ENCODE measurements at regions not wholly inside any gene's neighbourhood (a gene's known extent, or its start where the extent isn't known, plus 50 kb on each side); places are given as distances from the start of the nearest gene placed in this dataset.
A peak's percentile ranks its signal among the peaks of the same experiment; 100 is the strongest.

DNA sequence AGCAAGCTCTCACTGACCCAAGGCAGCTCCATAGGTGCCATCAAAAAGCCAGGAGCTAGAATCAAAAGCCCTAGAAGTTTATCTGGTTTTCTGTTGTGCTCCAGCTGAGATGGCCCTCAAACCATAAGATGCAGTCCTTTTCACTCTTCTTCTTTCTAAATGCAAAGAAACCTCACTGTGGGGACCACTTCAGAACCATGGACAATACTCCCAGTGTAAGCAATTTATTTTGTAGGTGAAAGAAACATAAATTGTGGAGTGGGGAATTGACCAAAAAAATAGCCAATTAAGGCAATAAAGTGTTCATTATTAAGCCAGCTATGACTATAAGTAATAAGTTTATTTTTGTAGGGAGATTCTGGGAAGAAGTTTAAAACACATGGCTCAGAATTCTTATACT, 1399.9 kb downstream of the PLA2G4A start:
- no peak for DNase-seq

DNA sequence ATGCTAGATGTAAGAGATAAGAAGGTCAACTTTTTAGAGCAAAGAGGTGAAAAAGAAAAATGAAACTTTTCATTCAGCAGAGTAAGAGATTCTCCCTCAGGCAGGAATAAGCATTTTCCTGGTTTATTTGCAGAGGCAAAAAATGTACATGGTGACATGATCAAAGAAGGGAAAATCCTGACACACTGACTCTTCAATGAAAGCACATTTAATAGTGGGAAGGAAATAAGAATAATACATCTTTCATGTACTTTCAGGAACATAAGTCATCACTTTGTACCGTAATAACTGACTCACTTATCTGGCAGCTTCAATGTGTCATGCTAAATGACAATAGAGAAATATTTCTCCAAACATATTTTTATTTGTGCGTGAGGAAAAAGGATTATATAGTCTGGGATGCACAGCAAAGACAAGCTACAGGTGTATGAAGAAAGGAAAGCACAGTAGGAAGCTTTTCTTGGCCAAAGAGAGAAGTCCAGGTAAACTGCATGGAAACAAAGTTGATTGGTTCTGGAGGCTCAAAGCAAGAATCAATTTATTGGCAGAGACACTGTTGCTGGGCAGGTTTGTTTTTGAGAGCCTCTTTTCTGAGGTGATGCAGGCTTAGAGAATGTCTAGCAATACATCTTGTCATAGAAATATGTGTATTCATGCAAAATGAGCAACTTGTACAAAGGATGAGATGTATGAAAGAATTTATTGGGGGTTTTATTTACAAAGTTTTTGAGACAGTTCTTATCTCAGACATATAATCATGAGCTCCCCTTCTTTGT, 1409.0 kb downstream of the PLA2G4A start:
- DNase-seq = no peak

DNA sequence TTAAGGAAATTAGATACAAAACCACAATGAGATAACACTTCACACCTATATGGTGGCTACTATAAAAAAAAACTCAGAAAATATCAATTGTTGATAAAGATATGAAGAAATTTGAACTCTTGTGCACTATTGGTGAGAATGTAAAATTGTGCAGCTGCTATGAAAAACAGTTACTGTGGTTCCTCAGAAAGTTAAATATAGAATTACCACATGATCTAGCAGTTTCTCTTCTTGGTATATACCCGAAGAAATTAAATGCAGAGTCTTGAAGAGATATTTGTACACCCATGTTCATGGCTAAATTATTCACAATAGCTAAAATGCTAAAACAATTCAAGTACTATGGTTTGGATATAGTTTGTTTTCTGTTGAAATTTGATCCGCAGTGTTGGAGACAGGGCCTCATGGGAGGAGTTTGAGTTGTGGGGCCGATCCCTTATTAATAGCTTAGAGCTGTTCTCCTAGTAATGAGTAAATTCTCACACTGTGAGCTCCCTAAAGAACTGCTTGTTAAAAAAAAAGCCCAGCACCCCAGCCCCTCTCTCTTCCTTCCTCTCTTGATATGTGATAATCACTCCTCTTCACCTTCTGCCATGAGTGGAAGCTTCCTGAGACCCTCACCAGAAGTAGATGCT, 1412.1 kb downstream of the PLA2G4A start:
- DNase-seq = no peak

DNA sequence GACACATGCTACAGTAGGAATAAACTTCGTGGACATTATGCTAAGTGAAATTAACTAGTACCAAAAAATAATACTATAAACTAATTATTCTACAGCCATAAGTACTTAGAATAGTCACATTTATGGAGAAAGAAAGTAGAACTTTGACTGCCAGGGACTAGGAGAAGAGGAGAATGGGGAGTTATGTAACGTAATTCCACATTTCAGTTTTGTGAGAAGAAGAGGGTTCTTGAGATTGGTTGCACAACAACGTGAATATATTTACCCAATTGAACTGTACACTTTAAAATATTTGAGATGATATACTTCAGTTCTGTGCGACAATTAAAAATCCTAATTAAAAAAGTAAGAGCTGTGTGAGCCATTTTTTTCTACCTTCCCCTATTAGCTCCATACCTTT, 1412.9 kb downstream of the PLA2G4A start:
- no peak for DNase-seq

DNA sequence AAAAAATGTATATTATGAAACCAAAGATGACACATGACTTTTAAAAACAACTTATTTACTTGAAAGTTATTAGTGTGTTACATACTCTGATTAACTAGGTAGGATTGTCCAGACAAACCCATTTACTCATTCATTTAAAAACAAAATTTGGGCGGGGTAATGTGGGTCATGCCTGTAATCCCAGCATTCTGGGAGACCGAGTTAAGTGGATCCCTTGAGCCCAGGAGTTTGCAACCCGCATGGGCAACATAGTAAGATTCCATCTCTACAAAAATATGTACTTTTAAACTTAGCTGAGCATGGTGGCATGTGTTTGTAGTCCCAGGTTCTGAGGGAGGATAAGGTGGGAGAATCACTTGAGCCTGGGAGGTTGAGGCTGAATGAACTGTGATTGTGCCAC, 1414.7 kb downstream of the PLA2G4A start:
- no peak for DNase-seq

DNA sequence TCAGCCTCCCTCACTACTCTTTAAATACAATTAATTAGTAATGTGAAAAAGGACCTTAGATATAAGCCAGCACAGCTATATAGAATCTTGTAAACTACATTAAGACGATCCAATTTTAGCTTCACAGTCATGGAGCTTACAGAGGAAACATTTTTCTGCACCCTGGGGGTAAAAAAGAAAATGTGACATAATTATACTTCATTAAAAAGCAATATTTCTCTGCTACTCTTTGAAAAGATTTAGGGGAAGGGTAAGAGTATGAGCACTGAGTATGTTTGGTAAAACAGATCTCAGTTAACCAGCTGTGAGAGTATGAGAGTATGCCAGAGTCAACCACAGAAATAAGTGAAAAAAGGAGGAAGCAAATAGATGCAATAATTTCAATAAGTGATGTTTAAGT, 1415.9 kb downstream of the PLA2G4A start:
- DNase-seq = no peak

DNA sequence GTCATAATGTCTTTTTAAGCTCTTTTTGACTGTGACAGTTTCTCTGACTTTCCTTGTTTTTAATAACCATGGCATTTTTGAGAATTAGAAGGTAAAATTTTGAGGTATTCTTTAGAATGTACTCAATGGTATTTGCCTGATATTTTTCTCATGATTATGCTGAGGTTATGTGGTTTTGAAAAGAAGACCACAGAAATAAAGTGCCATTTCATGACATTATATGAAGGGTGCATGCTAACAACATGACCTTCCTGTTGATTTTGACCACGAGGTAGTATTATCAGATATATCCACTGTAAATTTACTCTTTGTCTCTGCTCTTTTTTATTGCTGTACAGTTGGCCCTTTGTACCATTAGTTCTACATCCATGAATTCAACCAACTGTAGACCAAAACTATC, 1418.5 kb downstream of the PLA2G4A start:
- DNase-seq = no peak

DNA sequence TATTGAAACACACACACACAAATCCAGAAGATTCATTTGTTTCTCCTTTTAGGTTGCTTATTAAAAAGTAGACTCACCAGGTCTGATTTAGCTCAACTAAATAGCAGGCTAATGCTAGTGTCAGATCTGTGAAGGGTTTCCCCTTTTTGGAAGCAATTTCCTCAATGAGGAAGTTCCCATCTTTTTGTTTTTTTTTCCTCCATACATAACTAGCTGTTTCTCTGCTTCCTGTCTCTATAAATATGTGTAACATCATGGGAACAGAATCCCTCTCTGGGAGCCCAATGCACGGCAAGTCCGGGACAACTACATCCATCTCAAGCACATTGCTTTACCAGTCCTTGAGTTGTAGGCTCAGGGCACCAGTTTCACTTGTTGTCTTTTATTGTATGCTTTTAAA, 1421.1 kb downstream of the PLA2G4A start:
- DNase-seq = no peak

DNA sequence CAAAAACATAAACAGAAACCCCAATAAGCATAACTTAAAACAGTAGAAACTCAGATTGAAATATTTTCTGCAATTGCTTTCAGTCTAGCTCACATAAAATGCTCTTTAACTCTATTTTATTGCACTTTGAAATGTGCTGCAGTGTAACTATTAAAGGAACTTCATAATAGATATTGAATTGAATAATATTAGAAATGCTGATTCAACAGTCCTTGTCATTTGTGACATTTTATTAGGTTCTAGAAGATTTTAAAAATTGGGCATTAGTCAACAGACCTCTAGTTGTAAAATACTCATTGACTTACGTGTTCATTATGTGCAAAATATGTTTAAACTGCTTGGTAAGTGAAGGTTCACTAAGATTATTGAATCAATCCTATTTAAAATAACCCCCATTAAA, 1422.3 kb downstream of the PLA2G4A start:
- DNase-seq = no peak

DNA sequence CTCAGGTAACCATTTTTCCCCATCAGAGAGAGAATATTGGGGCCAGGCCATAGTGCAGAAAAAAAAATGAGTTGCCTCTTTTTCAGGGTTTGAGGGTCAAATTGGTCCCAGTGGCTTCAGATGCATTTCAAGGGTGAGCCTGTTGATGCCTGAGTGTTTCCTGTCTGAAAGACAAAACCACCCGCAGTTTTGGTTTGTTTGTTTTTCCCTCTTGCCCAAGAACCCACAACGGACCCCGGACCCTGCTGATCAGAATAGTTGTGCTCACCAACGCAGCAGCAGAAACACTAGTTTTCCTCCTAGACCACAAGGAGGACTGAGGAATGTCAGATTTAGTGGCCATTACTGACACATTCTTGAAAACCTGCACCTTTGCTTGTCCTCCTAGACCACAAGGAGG, 1433.1 kb downstream of the PLA2G4A start:
- DNase-seq = no peak

DNA sequence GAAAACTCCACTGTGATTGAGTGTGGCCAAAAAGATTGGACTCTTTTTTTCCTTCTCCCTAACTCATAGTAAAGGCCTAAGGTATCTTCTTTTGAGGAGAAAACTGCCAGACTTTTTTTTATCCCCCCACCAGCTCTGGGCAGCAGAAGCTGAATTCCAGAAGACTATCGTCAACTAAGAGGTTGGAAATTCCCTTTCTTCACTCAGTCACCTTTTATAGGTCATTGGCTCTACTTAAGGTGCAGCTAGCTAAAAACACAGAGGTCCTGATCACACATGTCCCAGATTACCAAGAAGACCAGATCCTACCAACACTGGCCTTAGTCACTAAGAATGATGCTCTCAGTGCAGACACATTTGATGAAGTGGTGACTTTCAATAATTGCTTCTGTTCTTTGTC, 1441.2 kb downstream of the PLA2G4A start:
- no peak for DNase-seq

DNA sequence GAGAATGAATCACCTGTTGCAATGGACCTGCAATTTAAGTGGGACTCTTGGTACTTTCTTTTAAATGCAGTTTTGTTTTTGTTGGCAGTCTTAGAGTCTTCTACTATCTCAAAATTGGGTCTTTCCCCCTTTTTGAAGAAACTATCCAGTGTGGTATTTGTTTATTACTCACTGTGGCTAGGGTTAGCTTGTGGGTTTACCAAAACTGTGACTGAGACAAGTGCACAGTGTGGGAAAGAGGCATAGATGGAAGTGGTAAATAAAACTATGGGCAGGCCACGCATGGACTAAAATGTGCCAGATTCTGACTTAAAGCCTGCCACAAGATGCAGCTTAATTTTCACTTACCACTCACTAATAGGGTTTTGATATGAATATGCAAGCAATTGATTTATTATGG, 1441.7 kb downstream of the PLA2G4A start:
- DNase-seq = no peak

DNA sequence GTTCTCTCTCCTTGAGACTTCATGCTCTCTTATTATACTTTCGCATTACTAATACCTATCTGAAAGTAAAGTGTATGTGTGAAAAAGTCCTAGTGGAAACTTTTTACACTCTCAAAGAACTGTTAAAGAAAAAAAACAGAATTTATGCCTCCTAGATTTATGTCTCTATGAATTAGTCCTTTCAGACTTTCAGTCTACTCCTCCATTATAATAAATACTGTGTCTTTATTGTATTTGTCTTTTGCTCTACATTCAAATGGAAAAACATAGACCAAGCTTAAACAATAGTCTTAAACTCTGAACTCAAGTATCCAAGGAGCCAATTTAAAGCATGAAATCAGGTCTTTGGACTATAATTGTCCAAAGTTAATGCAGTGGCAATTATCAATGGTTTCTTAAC, 1449.0 kb downstream of the PLA2G4A start:
- no peak for DNase-seq

DNA sequence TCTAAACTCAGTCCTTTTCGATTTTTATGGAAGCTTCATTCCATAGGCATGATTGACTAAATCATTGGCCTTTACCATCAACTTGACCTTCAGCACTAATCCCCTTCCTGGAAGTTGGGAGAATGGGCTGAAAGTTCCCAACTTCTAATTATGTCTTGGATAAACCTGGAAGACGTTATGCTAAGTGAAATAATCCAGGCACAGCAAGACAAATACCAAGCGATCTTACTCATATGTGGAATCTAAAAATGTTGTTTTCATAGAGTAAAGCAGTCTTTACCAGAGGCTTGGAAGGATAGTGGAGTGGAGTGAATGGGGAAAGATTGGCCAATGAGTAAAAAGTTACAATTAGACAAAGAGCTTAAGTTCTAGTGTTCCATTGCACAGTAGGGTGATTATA, 1453.2 kb downstream of the PLA2G4A start:
- DNase-seq = no peak

DNA sequence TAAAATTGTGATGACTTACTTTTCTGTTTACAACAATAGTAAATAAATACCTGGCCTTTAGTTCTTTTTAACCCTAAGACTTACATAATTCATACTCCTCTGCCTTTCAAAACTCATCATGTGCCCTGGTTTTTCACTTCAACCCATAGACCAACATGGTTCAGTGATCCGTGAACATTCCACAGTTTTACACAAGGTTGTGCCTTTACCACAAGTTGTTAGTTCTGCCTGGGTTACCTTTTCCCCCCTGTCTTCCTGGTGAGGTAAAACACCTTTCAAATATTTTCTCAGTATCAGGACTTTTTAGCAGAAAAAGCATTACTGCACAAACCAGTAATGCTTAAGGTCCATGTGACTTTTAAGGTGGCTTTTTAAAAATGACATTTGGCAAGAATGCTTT, 1466.4 kb downstream of the PLA2G4A start:
- DNase-seq = no peak

DNA sequence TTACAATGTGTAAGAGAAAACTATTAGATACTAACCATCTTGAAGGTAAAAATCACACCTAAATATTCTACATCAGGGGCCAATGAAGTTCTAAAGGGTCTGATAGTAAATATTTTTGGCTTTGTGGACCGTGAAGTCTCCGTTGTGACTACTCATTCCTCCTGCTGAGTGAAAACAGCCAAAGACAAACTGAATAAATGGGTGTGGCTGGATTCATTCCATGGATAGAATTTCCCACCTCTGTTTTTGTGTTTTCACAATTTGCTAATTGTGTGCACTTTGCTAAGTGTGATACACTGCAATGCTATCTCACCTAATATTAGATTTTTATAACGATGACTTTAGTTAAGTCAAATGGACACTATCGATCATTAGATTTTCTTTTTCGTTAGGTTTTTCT, 1474.0 kb downstream of the PLA2G4A start:
- no peak for DNase-seq

DNA sequence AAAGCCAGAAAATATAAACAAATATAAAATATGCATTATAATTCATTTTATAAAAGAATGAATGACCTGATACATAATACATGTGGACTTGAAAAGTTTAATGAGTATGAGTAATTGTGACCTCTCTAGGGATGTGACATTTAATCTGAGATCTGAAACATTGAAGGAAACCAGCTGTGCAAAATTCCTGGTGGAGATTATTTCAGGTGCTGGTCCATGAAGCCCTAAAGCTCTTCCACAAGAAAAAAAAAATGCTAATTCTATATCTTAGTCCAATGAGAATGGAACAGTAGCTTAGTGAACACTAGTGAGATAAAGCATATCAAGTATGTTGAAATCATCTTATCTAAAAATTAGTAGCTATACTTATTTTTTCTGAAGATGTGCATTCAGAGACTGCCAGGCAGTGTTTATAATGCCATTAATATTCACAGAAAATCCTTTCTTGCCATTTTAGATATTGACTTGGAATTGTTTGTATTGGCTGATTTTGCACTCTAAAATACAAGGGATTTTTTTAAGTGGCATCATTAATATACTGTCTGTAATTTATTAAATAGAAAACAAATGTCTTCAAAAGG, 1485.9 kb downstream of the PLA2G4A start:
- peak; percentile 35 to 77 for DNase-seq

DNA sequence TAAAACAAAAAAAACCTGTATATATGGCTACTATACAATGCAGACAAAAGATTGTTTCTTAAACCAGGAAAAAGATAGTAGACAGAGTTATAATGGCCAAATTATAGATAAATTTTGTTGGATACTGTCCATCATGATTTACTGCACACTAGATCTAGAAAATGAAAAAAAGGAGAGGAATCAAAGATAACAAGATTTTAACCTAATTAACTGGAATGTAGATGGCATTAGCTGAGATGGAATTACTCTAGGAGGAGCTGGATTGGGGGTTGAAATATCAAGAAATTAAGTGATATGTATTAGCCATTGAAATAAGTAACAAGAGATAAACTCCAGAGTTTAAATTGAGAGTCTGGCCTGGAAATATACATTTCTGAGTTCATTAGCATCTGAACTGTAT, 1489.1 kb downstream of the PLA2G4A start:
- DNase-seq = no peak

DNA sequence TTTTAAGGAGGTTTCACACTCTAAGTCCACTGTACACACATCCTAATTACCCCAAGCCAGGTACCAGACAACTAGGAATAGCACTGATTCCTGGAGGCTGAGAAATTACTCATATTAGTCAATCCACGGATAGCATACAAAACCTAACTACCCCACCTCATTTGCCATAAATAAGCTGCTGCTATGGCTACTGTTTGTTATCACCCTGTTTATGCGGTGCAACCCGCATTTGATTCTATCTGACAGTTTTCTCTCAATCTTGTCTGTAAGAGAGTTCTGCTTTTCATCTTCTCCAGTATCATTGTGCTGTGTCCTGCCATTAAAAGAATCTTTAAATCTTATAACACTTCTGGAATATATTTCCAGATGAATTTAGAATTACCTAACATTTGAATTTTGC, 1496.5 kb downstream of the PLA2G4A start:
- DNase-seq = no peak

DNA sequence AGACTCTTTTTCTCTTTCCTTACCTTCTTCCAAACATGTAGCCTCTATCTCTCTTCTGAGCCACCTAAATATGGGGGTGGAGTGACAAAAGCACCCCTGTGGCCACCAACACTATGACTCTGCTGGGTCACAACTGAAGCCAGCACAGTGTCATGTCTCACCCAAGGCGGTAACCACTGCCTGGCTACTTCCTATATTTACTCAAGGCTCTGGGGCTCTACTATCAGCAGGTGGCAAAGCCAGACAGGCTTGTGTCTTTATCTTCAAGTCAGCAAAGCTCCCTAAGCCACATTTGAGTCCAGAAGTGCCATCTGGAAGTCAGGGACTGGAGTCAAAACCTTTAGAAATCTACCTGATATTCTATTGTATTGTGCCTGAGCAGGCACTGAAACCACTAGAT, 1515.2 kb downstream of the PLA2G4A start:
- peak; percentile 32 to 81 for DNase-seq

DNA sequence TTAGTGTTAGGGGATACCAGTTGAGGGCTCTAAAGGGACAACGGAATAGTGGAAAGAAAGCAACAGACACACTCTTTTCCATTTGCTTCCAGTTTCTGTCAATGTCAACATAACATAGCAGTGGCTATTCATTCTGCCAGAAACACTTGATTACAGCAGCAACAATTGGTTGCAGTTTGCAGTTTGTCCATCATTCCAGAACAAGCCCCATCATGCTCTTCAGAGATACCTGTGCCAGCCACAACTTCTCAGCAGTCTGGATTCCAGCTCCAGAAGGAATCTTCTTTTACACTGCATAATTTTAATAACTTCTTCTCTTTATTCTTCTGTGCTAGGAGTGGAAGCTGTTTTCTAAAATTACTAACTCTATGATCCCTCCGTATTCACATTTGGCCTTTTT, 1521.4 kb downstream of the PLA2G4A start:
- no peak for DNase-seq

DNA sequence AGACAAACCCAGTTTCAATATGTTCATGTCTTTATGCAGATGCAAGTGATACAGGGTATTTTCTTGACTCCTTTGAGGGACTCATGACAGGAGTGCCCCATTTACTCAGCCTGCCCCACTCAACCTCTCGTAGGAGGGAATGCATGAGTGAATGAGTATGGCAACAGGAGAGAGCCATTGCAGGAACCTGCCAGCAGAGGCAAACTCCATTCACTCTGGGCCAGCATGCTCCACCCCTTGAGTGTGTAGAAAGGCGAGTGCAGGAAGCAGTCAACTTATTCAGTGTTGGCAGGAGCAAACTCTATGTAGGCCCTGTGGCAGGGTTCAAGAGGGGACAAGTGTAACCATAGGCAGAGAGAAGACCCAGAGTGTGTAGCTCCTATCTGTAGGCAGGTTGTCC, 1526.3 kb downstream of the PLA2G4A start:
- no peak for DNase-seq

DNA sequence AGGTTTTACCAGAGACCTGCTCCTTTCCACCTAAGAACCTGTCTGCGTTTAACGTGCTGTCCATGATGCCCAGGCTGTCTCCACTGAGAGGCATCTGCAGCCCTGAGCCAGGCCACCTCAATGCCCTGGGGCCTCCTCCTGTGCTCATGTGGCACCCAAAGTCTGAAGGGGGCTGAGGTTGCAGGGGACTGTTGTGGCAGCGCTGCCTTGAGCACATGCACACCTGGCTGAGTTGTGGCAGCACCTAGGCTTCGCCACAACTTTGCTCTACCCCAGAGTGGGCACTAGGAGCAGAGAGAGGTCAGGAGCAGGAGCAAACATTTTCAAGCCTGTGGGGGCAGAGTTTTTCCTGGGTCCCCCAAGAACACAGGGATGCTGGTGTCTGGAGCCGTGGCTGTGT, 1527.1 kb downstream of the PLA2G4A start:
- DNase-seq = no peak

DNA sequence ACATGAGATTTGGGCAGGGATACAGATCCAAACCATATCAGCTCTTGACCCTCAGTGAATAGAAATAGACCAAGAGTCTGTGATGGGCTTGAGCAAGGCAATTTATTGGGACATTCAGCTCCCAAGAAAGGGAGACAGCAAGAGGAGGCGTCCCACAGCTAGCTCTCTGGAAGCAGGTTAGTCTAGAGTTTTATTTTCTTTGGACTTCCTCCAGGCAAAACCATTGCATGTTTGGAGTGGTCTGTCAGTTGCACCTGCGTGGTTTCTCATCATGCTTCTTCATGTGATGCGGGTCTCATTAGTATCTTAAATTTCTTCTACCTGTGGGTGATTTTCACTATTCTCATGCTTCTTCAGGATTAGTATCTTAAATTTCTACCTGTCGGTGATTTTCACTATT, 1530.6 kb downstream of the PLA2G4A start:
- no peak for DNase-seq

DNA sequence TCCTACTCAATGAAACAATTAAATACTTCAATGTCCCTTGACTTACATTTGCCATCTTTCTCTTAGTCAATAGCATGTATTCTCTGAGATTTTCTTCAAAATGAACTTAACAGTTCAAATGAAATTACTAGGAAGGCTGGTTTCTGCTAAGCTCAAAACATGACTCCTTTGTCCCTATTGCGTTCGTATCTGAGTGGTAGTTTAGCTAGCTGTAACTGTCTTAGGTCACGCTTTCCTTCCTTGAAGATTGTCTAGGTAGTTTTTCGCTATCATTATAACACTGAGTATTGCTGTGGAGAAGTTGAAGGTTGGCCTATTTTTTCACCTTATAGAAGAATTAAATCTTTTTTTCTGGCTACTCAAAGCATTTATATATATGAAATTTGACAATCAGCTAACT, 1535.2 kb downstream of the PLA2G4A start:
- no peak for DNase-seq
